Mesenchymal stem cell (in vitro differentiated cells and primary cell): ENCODE measurements at regions not wholly inside any gene's neighbourhood (a gene's known extent, or its start where the extent isn't known, plus 50 kb on each side); places are given as distances from the start of the nearest gene placed in this dataset.

Source experiments
- DNase-seq: peaks from one replicate; pipeline ENCODE4 v3.0.0-alpha.2; 2013
- H2AFZ ChIP-seq: one replicate; pipeline ENCODE4 v1.6.1; 2013; ENCODE audit warnings: low read depth, mild to moderate bottlenecking, control low read depth, inconsistent platforms, low read length, moderate library complexity
- H2AK5ac ChIP-seq: 2 replicates; pipeline ENCODE4 v1.6.1; 2013; ENCODE audit warnings: low read length, moderate library complexity, mild to moderate bottlenecking, inconsistent platforms; ENCODE audit not compliant: severe bottlenecking
- H2BK120ac ChIP-seq: one replicate; pipeline ENCODE4 v1.6.1; 2013; ENCODE audit warnings: low read depth, mild to moderate bottlenecking, inconsistent platforms, low read length, moderate library complexity
- H2BK12ac ChIP-seq, 2 experiments: one replicate each; pipeline ENCODE4 v1.6.1; 2013; ENCODE audit warnings: inconsistent platforms in 2 of 2, low read length in 2 of 2, mild to moderate bottlenecking in 2 of 2, moderate library complexity in 2 of 2, control low read depth in 1 of 2
- H2BK15ac ChIP-seq: one replicate; pipeline ENCODE4 v1.6.1; 2013; ENCODE audit warnings: mild to moderate bottlenecking, low read depth, inconsistent platforms; ENCODE audit not compliant: poor library complexity, severe bottlenecking
- H2BK5ac ChIP-seq: 2 replicates; pipeline ENCODE4 v1.6.1; 2013; ENCODE audit warnings: low read depth, mild to moderate bottlenecking, low read length, control low read depth, inconsistent platforms; ENCODE audit not compliant: poor library complexity, severe bottlenecking
- H3K14ac ChIP-seq, 2 experiments: one replicate each; pipeline ENCODE4 v1.6.1; 2013; ENCODE audit warnings: inconsistent platforms in 2 of 2, low read length in 2 of 2, control low read depth in 1 of 2, mild to moderate bottlenecking in 1 of 2, moderate library complexity in 1 of 2
- H3K18ac ChIP-seq, 2 experiments: one replicate each; pipeline ENCODE4 v1.6.1; 2013; ENCODE audit warnings: inconsistent platforms in 2 of 2, low read length in 2 of 2, control low read depth in 1 of 2, low read depth in 1 of 2, mild to moderate bottlenecking in 1 of 2
- H3K23ac ChIP-seq, 2 experiments: one replicate each; pipeline ENCODE4 v1.6.1; 2013; ENCODE audit warnings: inconsistent platforms in 2 of 2, low read length in 2 of 2, mild to moderate bottlenecking in 2 of 2, moderate library complexity in 2 of 2, control low read depth in 1 of 2
- H3K27ac ChIP-seq: 2 replicates; pipeline ENCODE4 v1.5.1; 2013; ENCODE audit warnings: mild to moderate bottlenecking, moderate library complexity, low read length, control low read depth, inconsistent platforms; ENCODE audit not compliant: poor library complexity, severe bottlenecking
- H3K27me3 ChIP-seq, 2 experiments: 2 replicates each; pipeline versions ENCODE4 v1.6.1 to v1.7.0; 2013; ENCODE audit warnings: low read length in 2 of 2, mild to moderate bottlenecking in 2 of 2, moderate library complexity in 2 of 2, control low read depth in 1 of 2, inconsistent platforms in 1 of 2; ENCODE audit not compliant: control insufficient read depth in 1 of 2, insufficient read depth in 1 of 2
- H3K36me3 ChIP-seq, 2 experiments: 2 replicates each; pipeline versions ENCODE4 v1.6.1 to v1.7.0; 2013; ENCODE audit warnings: low read length in 2 of 2, control low read depth in 1 of 2, inconsistent platforms in 1 of 2, low read depth in 1 of 2, mild to moderate bottlenecking in 1 of 2; ENCODE audit not compliant: insufficient read depth in 2 of 2, control insufficient read depth in 1 of 2
- H3K4ac ChIP-seq, 2 experiments: one replicate each; pipeline ENCODE4 v1.6.1; 2013; ENCODE audit warnings: inconsistent platforms in 2 of 2, low read length in 2 of 2, mild to moderate bottlenecking in 2 of 2, moderate library complexity in 2 of 2, control low read depth in 1 of 2, low read depth in 1 of 2
- H3K4me1 ChIP-seq: 2 replicates; pipeline ENCODE4 v1.6.1; 2013; ENCODE audit warnings: low read depth, low read length, control low read depth; ENCODE audit not compliant: control insufficient read depth, insufficient read depth
- H3K4me2 ChIP-seq: 2 replicates; pipeline ENCODE4 v1.6.1; 2013; ENCODE audit warnings: low read length, mild to moderate bottlenecking, inconsistent platforms; ENCODE audit not compliant: poor library complexity, severe bottlenecking
- H3K4me3 ChIP-seq, 2 experiments: 2 replicates each; pipeline versions ENCODE4 v1.5.1 to v1.7.0; 2013; ENCODE audit warnings: low read length in 2 of 2, mild to moderate bottlenecking in 2 of 2, control low read depth in 1 of 2, low read depth in 1 of 2; ENCODE audit not compliant: insufficient read depth in 1 of 2
- H3K79me1 ChIP-seq: replicated peaks from 2 replicates; pipeline ENCODE4 v1.6.1; 2013; ENCODE audit warnings: mild to moderate bottlenecking, control low read depth, low read length, inconsistent platforms; ENCODE audit not compliant: poor library complexity, severe bottlenecking
- H3K9ac ChIP-seq: 2 replicates; pipeline ENCODE4 v1.7.0; 2013; ENCODE audit warnings: mild to moderate bottlenecking, low read length, moderate library complexity
- H3K9me3 ChIP-seq: 2 replicates; pipeline ENCODE4 v1.7.0; 2013; ENCODE audit warnings: mild to moderate bottlenecking, low read length; ENCODE audit not compliant: control insufficient read depth
- H4K8ac ChIP-seq: one replicate; pipeline ENCODE4 v1.6.1; 2013; ENCODE audit warnings: inconsistent platforms, mild to moderate bottlenecking, low read length, moderate library complexity
- H4K91ac ChIP-seq: one replicate; pipeline ENCODE4 v1.6.1; 2013; ENCODE audit warnings: mild to moderate bottlenecking, low read length, inconsistent platforms
- WGBS: methylation state at CpG from one replicate; pipeline ENCODE4 v1.1.7; 2013; ENCODE audit warnings: mixed read lengths; 5-methylcytosine and 5-hydroxymethylcytosine counted together

GRCh38 chr19:30919737-30920136 is 429.5 kb downstream of the TSHZ3 start:
- H3K4ac ChIP-seq, result no peak overlapping the region
- H3K79me1 ChIP-seq, result no peaks in the 10 kb centered on the region
- H3K4me1 ChIP-seq, result no peaks in the 10 kb centered on the region
- H2BK12ac ChIP-seq, result no peak overlapping the region
- no peak overlapping the region for H2BK120ac ChIP-seq
- H3K4me2 ChIP-seq, result no peak overlapping the region
- no peak overlapping the region for H3K23ac ChIP-seq
- H3K27ac ChIP-seq, result no peak overlapping the region
- DNase-seq, result no peak
- H3K9me3 ChIP-seq, result no peaks in the 10 kb centered on the region
- no peak overlapping the region for H3K14ac ChIP-seq
- H2BK15ac ChIP-seq, result no peak overlapping the region
- H3K4me3 ChIP-seq, result no peak overlapping the region
- no peak overlapping the region for H4K8ac ChIP-seq
- no peak overlapping the region for H3K9ac ChIP-seq
- H3K27me3 ChIP-seq, result peaks cover 0 to 14% of the 10 kb centered on the region in 2 experiments
- H3K36me3 ChIP-seq, result no peaks in the 10 kb centered on the region
- no peak overlapping the region for H2AK5ac ChIP-seq
- no peak overlapping the region for H2AFZ ChIP-seq
- no peak overlapping the region for H4K91ac ChIP-seq
- WGBS, result no CpG with 5 or more reads among the region's 1 CpG
- H2BK5ac ChIP-seq, result no peak overlapping the region
- H3K18ac ChIP-seq, result no peak overlapping the region

GRCh38 chr19:30916238-30916637 is 433.0 kb downstream of the TSHZ3 start:
- WGBS, result 68% methylated on average over 9 of the region's 9 CpGs
- Histone ChIP-seq H3K4me1 (no peaks in the 10 kb centered on the region), H2BK5ac (no peak overlapping the region), H3K9me3 (no peaks in the 10 kb centered on the region), H2BK12ac (no peak overlapping the region), H3K23ac (no peak overlapping the region), H3K4ac (no peak overlapping the region), H4K91ac (no peak overlapping the region), H2BK15ac (no peak overlapping the region), H3K36me3 (no peaks in the 10 kb centered on the region), H3K27me3 (peaks cover 0 to 13% of the 10 kb centered on the region in 2 experiments), H3K4me3 (no peak overlapping the region), H3K18ac (no peak overlapping the region), H3K14ac (no peak overlapping the region), H4K8ac (no peak overlapping the region), H2AK5ac (no peak overlapping the region), H2BK120ac (no peak overlapping the region), H3K9ac (no peak overlapping the region), H2AFZ (no peak overlapping the region), H3K79me1 (no peaks in the 10 kb centered on the region), H3K27ac (no peak overlapping the region), H3K4me2 (no peak overlapping the region)
- DNase-seq, result no peak

- WGBS, result 64% methylated on average over 3 of the region's 3 CpGs
- Histone ChIP-seq H3K14ac (no peak overlapping the region), H2BK120ac (no peak overlapping the region), H3K27ac (no peak overlapping the region), H3K4me2 (no peak overlapping the region), H3K18ac (no peak overlapping the region), H2BK5ac (no peak overlapping the region), H3K4ac (no peak overlapping the region), H2BK15ac (no peak overlapping the region), H3K23ac (no peak overlapping the region), H3K4me1 (no peaks in the 10 kb centered on the region), H4K91ac (no peak overlapping the region), H2BK12ac (no peak overlapping the region), H3K4me3 (no peak overlapping the region), H3K9me3 (no peaks in the 10 kb centered on the region), H3K36me3 (no peaks in the 10 kb centered on the region), H3K9ac (no peak overlapping the region), H2AK5ac (no peak overlapping the region), H4K8ac (no peak overlapping the region), H2AFZ (no peak overlapping the region), H3K27me3 (peaks cover 0 to 22% of the 10 kb centered on the region in 2 experiments), H3K79me1 (no peaks in the 10 kb centered on the region)
- no peak for DNase-seq
Observed at GRCh38 chr19:30911491-30911890, 437.7 kb downstream of the TSHZ3 start.

GRCh38 chr19:30910485-30911240 is 438.6 kb downstream of the TSHZ3 start:
- Histone ChIP-seq H2BK12ac (no peak overlapping the region), H3K4me1 (no peaks in the 10 kb centered on the region), H3K36me3 (no peaks in the 10 kb centered on the region), H3K27ac (no peak overlapping the region), H3K18ac (no peak overlapping the region), H2BK15ac (no peak overlapping the region), H3K4me2 (no peak overlapping the region), H3K27me3 (peaks cover 0 to 22% of the 10 kb centered on the region in 2 experiments), H3K79me1 (no peaks in the 10 kb centered on the region), H3K9ac (no peak overlapping the region), H3K23ac (no peak overlapping the region), H2BK120ac (no peak overlapping the region), H3K4me3 (no peak overlapping the region), H4K91ac (no peak overlapping the region), H3K9me3 (no peaks in the 10 kb centered on the region), H3K14ac (no peak overlapping the region), H2AFZ (no peak overlapping the region), H2BK5ac (no peak overlapping the region), H2AK5ac (no peak overlapping the region), H3K4ac (no peak overlapping the region), H4K8ac (no peak overlapping the region)
- WGBS, result 73% methylated on average over 13 of the region's 16 CpGs
- DNase-seq, result no peak
